Erythroblast (primary cell): ENCODE measurements at regions not wholly inside any gene's neighbourhood (a gene's known extent, or its start where the extent isn't known, plus 50 kb on each side); places are given as distances from the start of the nearest gene placed in this dataset.

ENCODE experiments used
- DNase-seq, 2 experiments: peaks; one replicate each; lab custom pipeline; 2025; lab: John Stamatoyannopoulos, UW
- GATA1 ChIP-seq: IDR thresholded peaks from 2 replicates; pipeline ENCODE4 v1.6.1; 2011; ENCODE audit warnings: low read depth, mild to moderate bottlenecking, control low read depth, low read length, moderate library complexity
- POLR2A ChIP-seq: IDR thresholded peaks from 2 replicates; pipeline ENCODE4 v1.6.1; 2011; ENCODE audit warnings: mild to moderate bottlenecking, low read length

DNA sequence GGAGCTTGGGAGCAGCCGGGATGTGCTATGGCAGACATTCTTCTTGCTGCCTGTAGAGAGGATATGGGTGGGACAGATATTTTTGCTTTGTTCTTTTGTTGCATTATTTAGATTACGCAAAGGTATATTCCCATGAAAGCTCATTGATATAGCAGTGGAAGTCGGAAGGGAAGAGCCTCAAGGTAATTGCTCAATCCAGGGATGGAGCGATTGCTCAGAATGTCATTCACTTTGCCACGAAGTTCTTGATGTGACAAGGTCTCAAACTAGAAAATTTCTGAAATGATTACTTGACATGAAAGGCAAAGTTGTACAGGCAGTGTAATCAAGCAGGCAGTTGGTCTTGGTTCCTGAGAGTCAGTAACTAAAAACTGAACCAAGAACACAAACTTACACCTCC lies 615.6 kb upstream of the CDH4 start:
- TF ChIP-seq POLR2A (no peak), GATA1 (no peak)
- no peak for DNase-seq

GRCh38 chr20:60637801-60638200 lies 614.3 kb upstream of the CDH4 start:
- DNase-seq: no peak
- TF ChIP-seq GATA1 (no peak), POLR2A (no peak)

DNA sequence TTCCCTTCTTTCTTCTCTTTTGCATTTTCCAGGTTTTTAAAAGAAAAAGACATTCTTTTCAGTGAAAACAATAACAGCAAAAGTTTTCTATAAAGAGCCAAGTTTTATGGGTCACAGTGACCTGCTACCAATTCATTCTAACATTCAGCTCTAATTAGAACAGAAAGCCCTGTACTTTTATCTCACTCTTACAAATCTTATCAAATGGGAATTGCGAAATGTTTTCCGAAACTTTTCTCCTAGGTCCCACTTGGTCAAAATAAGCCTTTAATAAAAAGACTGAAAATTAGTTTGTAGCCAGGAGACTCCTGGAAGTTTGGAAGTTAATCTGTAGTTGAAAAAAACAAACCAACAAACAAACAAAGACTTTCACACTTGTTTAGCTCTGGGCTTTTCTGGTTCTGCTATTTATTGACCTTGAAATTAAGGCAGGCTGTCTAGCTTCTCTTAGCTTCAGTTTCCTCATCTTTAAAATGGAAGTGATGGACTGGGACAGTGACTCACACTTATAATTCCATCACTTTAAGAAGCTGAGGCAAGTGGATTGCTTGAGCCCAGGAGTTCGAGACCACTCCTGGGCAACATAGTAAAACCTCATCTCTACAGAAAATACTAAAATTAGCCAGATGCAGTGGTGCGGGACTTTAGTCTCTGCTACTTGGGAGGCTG lies 613.5 kb upstream of the CDH4 start:
- no peak for TF ChIP-seq GATA1
- TF ChIP-seq POLR2A: no peak

DNA sequence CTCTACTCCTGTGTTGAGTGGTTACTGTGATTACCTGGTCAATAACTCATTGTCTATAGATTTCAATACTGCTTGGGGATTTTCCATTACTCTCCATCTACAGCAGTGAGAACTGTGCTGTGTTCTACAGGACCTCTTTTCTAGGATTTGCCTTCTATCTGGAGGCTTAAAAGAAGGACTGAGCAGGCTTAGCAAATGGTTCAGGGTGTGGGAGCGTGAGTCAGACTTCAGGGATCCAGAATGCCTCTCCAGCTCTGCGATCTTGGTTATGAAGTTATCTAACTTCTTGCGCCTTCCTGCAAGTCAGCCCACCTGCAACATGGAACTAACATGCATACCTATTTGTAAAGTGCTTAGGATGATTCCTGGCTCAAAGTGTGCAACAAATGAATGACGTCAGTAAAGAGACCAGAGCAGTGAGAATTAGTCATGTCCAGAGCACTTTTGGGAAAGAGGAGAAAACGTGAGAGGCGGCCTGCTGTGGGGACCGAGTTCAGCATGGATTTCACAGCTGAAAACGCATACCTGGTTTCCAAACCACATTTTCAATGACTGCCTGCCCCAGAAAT lies 610.1 kb upstream of the CDH4 start:
- DNase-seq: no peak
- no peak for TF ChIP-seq POLR2A
- TF ChIP-seq GATA1: no peak

More for the DNA sequence above, 613.5 kb upstream of the CDH4 start:
- DNase-seq: no peak

- DNase-seq: no peak
- TF ChIP-seq POLR2A: no peak
- no peak for TF ChIP-seq GATA1
Measured at GRCh38 chr20:60642541-60642940, 609.5 kb upstream of the CDH4 start.

GRCh38 chr20:60648556-60648955 lies 603.5 kb upstream of the CDH4 start:
- TF ChIP-seq GATA1 (no peak), POLR2A (no peak)
- DNase-seq: no peak

GRCh38 chr20:60649541-60649940 lies 602.5 kb upstream of the CDH4 start:
- TF ChIP-seq POLR2A (no peak), GATA1 (no peak)
- DNase-seq: no peak

GRCh38 chr20:60650087-60650486 lies 602.0 kb upstream of the CDH4 start:
- TF ChIP-seq POLR2A (no peak), GATA1 (no peak)
- no peak for DNase-seq

- DNase-seq: no peak
- TF ChIP-seq GATA1 (no peak), POLR2A (no peak)
Measured at GRCh38 chr20:60652046-60652445, 600.0 kb upstream of the CDH4 start.

GRCh38 chr20:60652615-60653014 lies 599.4 kb upstream of the CDH4 start:
- no peak for DNase-seq
- TF ChIP-seq GATA1 (no peak), POLR2A (no peak)

DNA sequence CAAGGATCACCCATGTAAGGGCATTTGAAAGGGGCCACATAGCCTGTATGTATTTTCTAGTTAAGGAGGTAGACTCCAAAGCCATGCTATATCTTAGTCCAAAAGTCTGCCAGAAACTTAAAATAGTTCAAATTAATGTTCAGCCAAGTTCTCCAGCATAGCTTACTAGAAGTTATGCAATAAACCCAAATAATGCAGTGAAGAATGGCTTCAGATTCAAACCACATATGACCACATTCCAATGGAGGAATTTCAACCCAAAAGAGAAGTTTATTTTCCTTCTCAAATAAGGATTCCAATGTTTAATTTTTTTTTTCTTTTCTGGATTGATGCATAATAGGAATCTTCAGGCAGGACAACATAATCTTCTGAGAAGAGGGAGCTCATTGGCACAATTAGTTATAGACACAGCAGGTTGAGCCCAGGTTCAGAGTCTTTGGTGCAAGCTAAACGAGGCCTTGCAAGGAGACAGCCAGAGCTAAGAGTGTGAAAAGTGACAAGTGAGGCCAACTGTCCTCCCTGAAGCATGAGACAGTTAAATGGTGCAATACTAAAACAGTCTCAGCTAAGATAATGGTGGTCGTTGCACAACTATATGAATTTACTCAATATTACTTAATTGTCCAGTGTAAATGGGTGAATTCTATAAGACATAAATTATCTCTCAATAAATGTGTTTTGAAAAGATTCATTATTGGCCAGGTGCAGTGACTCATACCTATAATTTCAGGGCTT lies 598.8 kb upstream of the CDH4 start:
- TF ChIP-seq GATA1: no peak
- TF ChIP-seq POLR2A: no peak
- DNase-seq: no peak

- TF ChIP-seq GATA1 (no peak), POLR2A (no peak)
- DNase-seq: no peak
Measured at GRCh38 chr20:60658681-60659080, 593.4 kb upstream of the CDH4 start.

DNA sequence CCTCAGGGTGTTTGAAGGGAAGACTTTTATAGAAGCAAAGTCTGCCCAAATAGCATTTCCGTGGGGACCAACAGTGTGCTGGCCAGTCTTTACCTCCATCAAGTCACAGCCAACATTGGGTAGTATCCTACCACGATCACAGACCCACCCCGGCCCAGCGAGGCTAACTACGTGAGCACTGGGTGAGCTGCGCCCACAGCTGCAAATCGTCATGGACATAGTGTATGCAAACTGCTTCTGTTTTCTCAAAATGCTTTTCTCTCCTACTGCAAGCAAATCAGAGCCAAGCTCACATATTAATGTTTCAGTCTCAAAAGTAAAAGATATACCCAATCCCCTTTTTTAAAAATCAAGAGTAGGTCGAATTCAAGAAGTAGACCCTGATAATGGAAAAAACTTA lies 592.8 kb upstream of the CDH4 start:
- no peak for DNase-seq
- no peak for TF ChIP-seq GATA1
- no peak for TF ChIP-seq POLR2A

DNA sequence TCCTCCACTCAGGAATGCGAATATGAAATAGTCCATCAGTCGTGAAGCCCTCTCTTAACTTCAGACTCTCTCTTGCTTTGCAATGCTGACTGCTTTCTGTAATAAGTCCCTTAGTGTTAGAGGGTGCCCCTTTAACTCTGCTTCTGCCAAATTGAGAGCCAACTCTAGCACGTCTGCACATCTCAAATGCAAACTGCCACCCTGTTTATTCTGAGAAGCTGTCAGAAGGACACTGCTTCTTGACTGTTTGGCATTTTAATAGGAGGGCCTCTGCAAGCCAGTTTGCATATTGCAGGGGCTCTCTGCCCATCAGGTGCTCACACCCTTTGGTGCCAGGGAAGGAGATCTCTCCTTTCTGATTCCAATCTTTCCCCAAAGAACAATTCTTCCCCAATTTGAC lies 589.8 kb upstream of the CDH4 start:
- no peak for DNase-seq
- TF ChIP-seq GATA1: no peak
- no peak for TF ChIP-seq POLR2A
